IMR-90 (cell line): ENCODE measurements at regions not wholly inside any gene's neighbourhood (a gene's known extent, or its start where the extent isn't known, plus 50 kb on each side); places are given as distances from the start of the nearest gene placed in this dataset.

Experiments
- ATAC-seq: fragments of 200-7000 bp; cut with Tn5 transposase; 2 replicates; pipeline ENCODE4 v1.9.1; 2020; ENCODE audit warnings: low read depth, mild to moderate bottlenecking, moderate library complexity
- BruUV-seq: library from RNA; stranded (reverse); fragments of 400-500 nt; replicated peaks from 2 replicates; lab custom pipeline; 2021; lab: Mats Ljungman, UMichigan
- CTCF ChIA-PET: fragments of 300-600 bp; formaldehyde crosslinking; extraction: SDS; loops from one replicate; lab custom pipeline; 2021; ENCODE audit warnings: antibody characterized with exemption; lab: Yijun Ruan, JAX
- POLR2A ChIA-PET: fragments of 300-600 bp; sonication (Branson Sonifier 250); formaldehyde crosslinking; loops from one replicate; lab custom pipeline; 2022; ENCODE audit warnings: antibody characterized with exemption; ENCODE audit not compliant: unreplicated experiment; lab: Charles Lee
- DNase-seq: peaks from one replicate; pipeline ENCODE4 v3.0.0; 2013
- H2AFZ ChIP-seq: replicated peaks from 2 replicates; pipeline ENCODE3; 2013; ENCODE audit warnings: low read length, mild to moderate bottlenecking; ENCODE audit not compliant: poor library complexity
- H2AK5ac ChIP-seq: 2 replicates; pipeline ENCODE4 v1.6.1; 2013; ENCODE audit warnings: low read depth, low read length, inconsistent platforms
- H2AK9ac ChIP-seq: replicated peaks from 2 replicates; pipeline ENCODE3; 2013; ENCODE audit warnings: mild to moderate bottlenecking, low read depth, low read length, moderate library complexity; ENCODE audit not compliant: poor library complexity
- H2BK120ac ChIP-seq: 2 replicates; pipeline ENCODE4 v1.6.1; 2013; ENCODE audit warnings: low read depth, low read length, inconsistent platforms
- H2BK15ac ChIP-seq: 3 replicates; pipeline ENCODE4 v1.6.1; 2013; ENCODE audit warnings: low read depth, low read length, inconsistent platforms
- H2BK20ac ChIP-seq: 2 replicates; pipeline ENCODE4 v1.6.1; 2013; ENCODE audit warnings: low read depth, mild to moderate bottlenecking, inconsistent platforms, low read length, moderate library complexity
- H2BK5ac ChIP-seq: 2 replicates; pipeline ENCODE4 v1.6.1; 2013; ENCODE audit warnings: mild to moderate bottlenecking, low read depth, low read length, inconsistent platforms; ENCODE audit not compliant: poor library complexity, severe bottlenecking
- H3K14ac ChIP-seq: replicated peaks from 2 replicates; pipeline ENCODE4 v1.6.1; 2013; ENCODE audit warnings: low read depth, low read length, inconsistent platforms
- H3K18ac ChIP-seq: 2 replicates; pipeline ENCODE4 v1.6.1; 2013; ENCODE audit warnings: low read depth, low read length, control low read depth
- H3K23ac ChIP-seq: 2 replicates; pipeline ENCODE4 v1.6.1; 2013; ENCODE audit warnings: low read depth, low read length, inconsistent platforms
- H3K27ac ChIP-seq: 2 replicates; pipeline ENCODE4 v1.5.1; 2013; ENCODE audit warnings: mild to moderate bottlenecking, control low read depth, low read length; ENCODE audit not compliant: insufficient read depth
- H3K27me3 ChIP-seq: 2 replicates; pipeline ENCODE4 v1.6.1; 2013; ENCODE audit warnings: low read length; ENCODE audit not compliant: control insufficient read depth, insufficient read depth
- H3K36me3 ChIP-seq: 2 replicates; pipeline ENCODE4 v1.6.1; 2013; ENCODE audit warnings: low read length, mixed read lengths; ENCODE audit not compliant: control insufficient read depth, insufficient read depth
- H3K4ac ChIP-seq: 2 replicates; pipeline ENCODE4 v1.6.1; 2013; ENCODE audit warnings: low read depth, low read length, inconsistent platforms
- H3K4me1 ChIP-seq: 2 replicates; pipeline ENCODE4 v1.6.1; 2013; ENCODE audit warnings: low read length, mixed read lengths; ENCODE audit not compliant: control insufficient read depth, insufficient read depth
- H3K4me2 ChIP-seq: 2 replicates; pipeline ENCODE4 v1.6.1; 2013; ENCODE audit warnings: low read depth, mild to moderate bottlenecking, control low read depth, low read length, moderate library complexity
- H3K4me3 ChIP-seq: 2 replicates; pipeline ENCODE4 v1.5.1; 2013; ENCODE audit warnings: low read depth, mild to moderate bottlenecking, control low read depth, low read length, moderate library complexity; ENCODE audit not compliant: insufficient read depth
- H3K56ac ChIP-seq: 2 replicates; pipeline ENCODE4 v1.6.1; 2013; ENCODE audit warnings: low read length, inconsistent platforms; ENCODE audit not compliant: insufficient read depth; ENCODE audit errors: extremely low read depth
- H3K79me1 ChIP-seq, 2 experiments: 2 replicates each; pipeline ENCODE4 v1.6.1; 2013; ENCODE audit warnings: low read length in 2 of 2, inconsistent platforms in 1 of 2, low read depth in 1 of 2
- H3K9ac ChIP-seq: 2 replicates; pipeline ENCODE4 v1.6.1; 2013; ENCODE audit warnings: low read depth, low read length, control low read depth
- H3K9me1 ChIP-seq: 2 replicates; pipeline ENCODE4 v1.6.1; 2013; ENCODE audit warnings: low read length, inconsistent platforms; ENCODE audit not compliant: insufficient read depth
- H3K9me3 ChIP-seq: 2 replicates; pipeline ENCODE4 v1.6.1; 2013; ENCODE audit warnings: low read length; ENCODE audit not compliant: control insufficient read depth, insufficient read depth
- H4K20me1 ChIP-seq: 2 replicates; pipeline ENCODE4 v1.6.1; 2013; ENCODE audit warnings: low read length, inconsistent platforms; ENCODE audit not compliant: insufficient read depth
- H4K5ac ChIP-seq: 2 replicates; pipeline ENCODE4 v1.6.1; 2013; ENCODE audit warnings: mild to moderate bottlenecking, low read depth, low read length, control low read depth
- H4K8ac ChIP-seq, 2 experiments: 2 replicates each; pipeline ENCODE4 v1.6.1; 2013; ENCODE audit warnings: low read depth in 2 of 2, low read length in 2 of 2, control low read depth in 1 of 2, inconsistent platforms in 1 of 2
- H4K91ac ChIP-seq: 2 replicates; pipeline ENCODE4 v1.6.1; 2013; ENCODE audit warnings: low read depth, low read length, inconsistent platforms; ENCODE audit not compliant: insufficient read depth
- BHLHE40 ChIP-seq: fragments of 150-350 bp; IDR thresholded peaks from 2 replicates; pipeline ENCODE4 v1.6.1; 2016; ENCODE audit warnings: mild to moderate bottlenecking, low read depth, low read length
- CHD1 ChIP-seq: IDR thresholded peaks from 2 replicates; pipeline ENCODE4 v1.6.1; 2012; ENCODE audit warnings: low read depth, low read length, improper control_type of control experiment
- POLR2A ChIP-seq: IDR thresholded peaks from 2 replicates; pipeline ENCODE4 v1.6.1; 2012; ENCODE audit warnings: mild to moderate bottlenecking, low read depth, low read length
- RCOR1 ChIP-seq: IDR thresholded peaks from 2 replicates; pipeline ENCODE4 v1.6.1; 2012; ENCODE audit warnings: mild to moderate bottlenecking, low read length, improper control_type of control experiment; ENCODE audit not compliant: insufficient replicate concordance
- RFX5 ChIP-seq: IDR thresholded peaks from 2 replicates; pipeline ENCODE4 v1.8.0; 2012; ENCODE audit warnings: low read depth, mild to moderate bottlenecking, low read length, moderate library complexity
- WGBS, 2 experiments: methylation state at CpG; one replicate each; pipeline versions ENCODE4 v1.1.5 to v1.1.7; 2013; ENCODE audit warnings: missing lambda C conversion rate in 2 of 2; ENCODE audit not compliant: insufficient read length in 1 of 2; ENCODE audit errors: extremely low coverage in 2 of 2; 5-methylcytosine and 5-hydroxymethylcytosine counted together
- dilution Hi-C: fragments of 300-500 bp; cut with HindIII; formaldehyde crosslinking; loops from one replicate; pipeline ENCODE4 v1.14.3; 2018; ENCODE audit warnings: low sequenced_read_pairs; ENCODE audit not compliant: unreplicated experiment
- in situ Hi-C: fragments of 300-500 bp; cut with MboI; formaldehyde crosslinking; loops from 3 replicates; pipeline ENCODE4 v1.14.3; 2019; ENCODE audit warnings: low sequenced_read_pairs, inconsistent platforms, mixed read lengths
- intact Hi-C: fragments of 100-400 bp; cut with micrococcal nuclease; formaldehyde crosslinking; loops from 2 replicates; pipeline ENCODE4 v1.10.0; 2022
- TF ChIP-seq, protein P1 (sequence below): conservative IDR thresholded peaks from 2 replicates; pipeline ENCODE4 v1.5.1; 2012; ENCODE audit warnings: mild to moderate bottlenecking, low read depth, low read length, improper control_type of control experiment

DNA sequence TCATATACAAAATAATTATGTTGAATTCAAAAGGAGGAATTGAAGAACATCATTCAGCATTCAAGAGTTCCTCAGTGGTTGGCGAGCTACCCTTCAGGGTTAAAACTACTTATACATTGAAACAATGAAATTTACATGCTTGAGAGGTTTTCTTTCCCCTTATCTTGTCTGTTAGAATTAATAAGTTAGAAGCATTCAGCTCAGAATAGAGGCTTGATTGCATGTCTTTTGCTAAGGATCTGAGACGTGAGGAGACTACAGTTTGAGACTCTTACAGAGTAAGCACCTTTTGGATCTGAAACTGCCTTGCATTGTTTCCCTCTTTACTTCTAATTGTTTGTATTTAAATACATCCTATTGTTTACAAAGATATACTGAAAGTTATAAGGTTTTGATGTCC lies 157.6 kb downstream of the NSUN3 start:
- TF ChIP-seq CHD1 (no peak), RFX5 (no peak), RCOR1 (no peak), BHLHE40 (no peak), POLR2A (no peak)
- TF ChIP-seq, protein P1, sequence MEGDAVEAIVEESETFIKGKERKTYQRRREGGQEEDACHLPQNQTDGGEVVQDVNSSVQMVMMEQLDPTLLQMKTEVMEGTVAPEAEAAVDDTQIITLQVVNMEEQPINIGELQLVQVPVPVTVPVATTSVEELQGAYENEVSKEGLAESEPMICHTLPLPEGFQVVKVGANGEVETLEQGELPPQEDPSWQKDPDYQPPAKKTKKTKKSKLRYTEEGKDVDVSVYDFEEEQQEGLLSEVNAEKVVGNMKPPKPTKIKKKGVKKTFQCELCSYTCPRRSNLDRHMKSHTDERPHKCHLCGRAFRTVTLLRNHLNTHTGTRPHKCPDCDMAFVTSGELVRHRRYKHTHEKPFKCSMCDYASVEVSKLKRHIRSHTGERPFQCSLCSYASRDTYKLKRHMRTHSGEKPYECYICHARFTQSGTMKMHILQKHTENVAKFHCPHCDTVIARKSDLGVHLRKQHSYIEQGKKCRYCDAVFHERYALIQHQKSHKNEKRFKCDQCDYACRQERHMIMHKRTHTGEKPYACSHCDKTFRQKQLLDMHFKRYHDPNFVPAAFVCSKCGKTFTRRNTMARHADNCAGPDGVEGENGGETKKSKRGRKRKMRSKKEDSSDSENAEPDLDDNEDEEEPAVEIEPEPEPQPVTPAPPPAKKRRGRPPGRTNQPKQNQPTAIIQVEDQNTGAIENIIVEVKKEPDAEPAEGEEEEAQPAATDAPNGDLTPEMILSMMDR: no peak
- Histone ChIP-seq H3K27me3 (no peaks in the 10 kb centered on the region), H3K36me3 (no peaks in the 10 kb centered on the region), H3K9me3 (no peaks in the 10 kb centered on the region), H3K4me1 (no peaks in the 10 kb centered on the region), H2BK15ac (no peak overlapping the region), H2AK5ac (no peak overlapping the region), H3K4me3 (no peak overlapping the region), H3K23ac (no peak overlapping the region), H4K8ac (no peak overlapping the region), H2AFZ (no peak overlapping the region), H3K9me1 (no peaks in the 10 kb centered on the region), H3K56ac (no peak overlapping the region), H3K18ac (no peak overlapping the region), H4K20me1 (no peaks in the 10 kb centered on the region), H2BK120ac (no peak overlapping the region), H2AK9ac (no peak overlapping the region), H3K79me1 (no peaks in the 10 kb centered on the region), H3K27ac (no peak overlapping the region), H3K9ac (no peak overlapping the region), H3K14ac (no peak overlapping the region), H3K4me2 (no peak overlapping the region), H2BK5ac (no peak overlapping the region), H4K91ac (no peak overlapping the region), H4K5ac (no peak overlapping the region), H2BK20ac (no peak overlapping the region), H3K4ac (no peak overlapping the region)
- BruUV-seq: no TSS peak
- no CpG with 5 or more reads among the region's 2 CpGs for WGBS, 2 experiments
- intact Hi-C loops (no loop called here), dilution Hi-C loops (no loop called here), in situ Hi-C loops (no loop called here)
- ChIA-PET POLR2A (no interaction called here), CTCF (no interaction called here)
- no peak for DNase-seq
- no peak for ATAC-seq
